Keratinocyte (primary cell): ENCODE measurements at regions not wholly inside any gene's neighbourhood (a gene's known extent, or its start where the extent isn't known, plus 50 kb on each side); places are given as distances from the start of the nearest gene placed in this dataset.

Source experiments
- CTCF ChIP-seq, 3 experiments: IDR thresholded peaks in 1 of 3; conservative IDR thresholded peaks in 1 of 3; optimal IDR thresholded peaks in 1 of 3; 2 replicates in 2 of 3; 3 replicates in 1 of 3; pipeline versions ENCODE3 to v1.5.1; 2011; ENCODE audit warnings: low read length in 3 of 3, mild to moderate bottlenecking in 3 of 3, moderate library complexity in 2 of 3, control low read depth in 1 of 3, inconsistent platforms in 1 of 3; ENCODE audit not compliant: insufficient read depth in 2 of 3; ENCODE audit errors: extremely low read depth in 1 of 3
- EZH2 ChIP-seq: IDR thresholded peaks from one replicate; pipeline ENCODE4 v1.6.1; 2012; ENCODE audit warnings: inconsistent platforms, mild to moderate bottlenecking, low read length, moderate library complexity

- no peak for TF ChIP-seq CTCF (optimal IDR thresholded peaks at IDR 0.05 in 1 of 3, IDR thresholded peaks at IDR 0.05 in 1 of 3, conservative IDR thresholded peaks at IDR 0.05 in 1 of 3; ENCODE audit: extremely low read depth in 1 of 3, insufficient read depth in 2 of 3, low read length in 3 of 3)
- TF ChIP-seq EZH2: no peak
Measured at GRCh38 chr14:25788252-25788651, 738.3 kb upstream of the STXBP6 start.
